Stomach (tissue), 8 donors: ENCODE measurements at regions not wholly inside any gene's neighbourhood (a gene's known extent, or its start where the extent isn't known, plus 50 kb on each side); places are given as distances from the start of the nearest gene placed in this dataset.

Experiments
- DNase-seq, 2 donors: peaks; one replicate each; pipeline versions ENCODE4 v3.0.0 to v3.0.0-alpha.2; 2013 to 2019
- H3K27ac ChIP-seq, 5 donors: fragments of 200-600 bp in 4 of 5; sonication (generic) in 4 of 5; one replicate each; pipeline ENCODE4 v1.5.1; 2013 to 2019; ENCODE audit warnings: mild to moderate bottlenecking in 1 of 5, moderate library complexity in 1 of 5
- H3K27me3 ChIP-seq, 3 donors: fragments of 200-600 bp; sonication (generic); one replicate each; pipeline ENCODE4 v1.5.1; 2017 to 2019; ENCODE audit warnings: mixed run types in 1 of 3
- H3K36me3 ChIP-seq, 4 donors: fragments of 200-600 bp; sonication (generic); 1 replicate in 3 of 4; 2 replicates in 1 of 4; pipeline ENCODE4 v1.5.1; 2016 to 2019
- H3K4me1 ChIP-seq, 4 donors: fragments of 200-600 bp; sonication (generic); one replicate each; pipeline ENCODE4 v1.5.1; 2016 to 2019
- H3K4me3 ChIP-seq, 4 donors: fragments of 200-600 bp; sonication (generic) in 3 of 4; one replicate each; pipeline ENCODE4 v1.5.1; 2016 to 2019; ENCODE audit warnings: mild to moderate bottlenecking in 1 of 4
- H3K9me3 ChIP-seq, 4 donors: fragments of 200-600 bp; sonication (generic); one replicate each; pipeline ENCODE4 v1.5.1; 2016 to 2019
- CTCF ChIP-seq, 7 experiments: fragments of 450-650 bp in 4 of 7; fragments of 200-600 bp in 3 of 7; sonication (generic) in 3 of 7; IDR thresholded peaks; one replicate each; pipeline ENCODE4 v1.5.1; 2016 to 2019; ENCODE audit warnings: antibody characterized with exemption in 7 of 7, control low read depth in 2 of 7, mild to moderate bottlenecking in 1 of 7
- EP300 ChIP-seq: sonication (generic); formaldehyde crosslinking; IDR thresholded peaks from one replicate; pipeline ENCODE4 v1.6.1; 2017; ENCODE audit warnings: antibody characterized with exemption
- POLR2A ChIP-seq, 4 donors: fragments of 450-650 bp; IDR thresholded peaks; one replicate each; pipeline ENCODE4 v1.6.1; 2016; ENCODE audit warnings: antibody characterized with exemption in 4 of 4, control low read depth in 2 of 4, mild to moderate bottlenecking in 1 of 4, moderate library complexity in 1 of 4
- POLR2AphosphoS5 ChIP-seq, 3 donors: sonication (generic); formaldehyde crosslinking; IDR thresholded peaks; one replicate each; pipeline ENCODE4 v1.6.1; 2016; ENCODE audit warnings: antibody characterized with exemption in 3 of 3
- WGBS, 5 donors: extraction: QIAGEN DNeasy Blood & Tissue Kit in 3 of 5; methylation state at CpG; one replicate each; pipeline versions ENCODE4 v1.1.5 to v1.1.7; 2013 to 2018; 5-methylcytosine and 5-hydroxymethylcytosine counted together
- intact Hi-C: fragments of 100-400 bp; cut with DNase I; formaldehyde crosslinking; loops from one replicate; pipeline ENCODE4 v1.15.1; 2023; ENCODE audit warnings: low total_unique reads
- donor health status: healthy with polysubstance abuse.
- donor health status: Bipolar disorder and iron deficiency.
- donor health status: healthy.

GRCh38 chr4:123561525-123561924 is 164.9 kb downstream of the SPRY1 start:
- H3K4me1 ChIP-seq, result peaks cover 5 to 35% (median 20%) of the 10 kb centered on the region in 4 donors
- no peak overlapping the region for H3K27ac ChIP-seq
- no peak overlapping the region for H3K4me3 ChIP-seq
- no peaks in the 10 kb centered on the region for H3K36me3 ChIP-seq
- WGBS, 5 donors, result 0 to 88% (median 0%) methylated on average over 1 of the region's 1 CpG
- H3K9me3 ChIP-seq, result no peaks in the 10 kb centered on the region
- TF ChIP-seq POLR2A (IDR thresholded peaks at IDR 0.05) (no peak), EP300 (no peak), POLR2AphosphoS5 (IDR thresholded peaks at IDR 0.05) (no peak), CTCF (IDR thresholded peaks at IDR 0.05) (no peak)
- no peak for DNase-seq
- H3K27me3 ChIP-seq, result no peaks in the 10 kb centered on the region
- intact Hi-C loops, result no loop called here

- H3K27me3 ChIP-seq, result no peaks in the 10 kb centered on the region
- intact Hi-C loops, result no loop called here
- no peak overlapping the region for H3K27ac ChIP-seq
- no peak for DNase-seq
- peaks cover 0 to 5% (median 0%) of the 10 kb centered on the region in 4 donors for H3K9me3 ChIP-seq
- H3K36me3 ChIP-seq, result no peaks in the 10 kb centered on the region
- WGBS, 5 donors, result 65 to 87% (median 83%) methylated on average over 4 of the region's 4 CpGs
- TF ChIP-seq POLR2AphosphoS5 (IDR thresholded peaks at IDR 0.05), result no peak
- no peak for TF ChIP-seq EP300
- TF ChIP-seq POLR2A (IDR thresholded peaks at IDR 0.05), result no peak
- no peak for TF ChIP-seq CTCF (IDR thresholded peaks at IDR 0.05)
- peaks cover 0 to 27% (median 12%) of the 10 kb centered on the region in 4 donors for H3K4me1 ChIP-seq
- no peak overlapping the region for H3K4me3 ChIP-seq
Observed at GRCh38 chr4:123562994-123563750, 166.6 kb downstream of the SPRY1 start.

GRCh38 chr4:123564758-123565346 is 168.3 kb downstream of the SPRY1 start:
- DNase-seq, result peak; percentile 52 to 85
- Histone ChIP-seq H3K27ac (no peak overlapping the region), H3K36me3 (no peaks in the 10 kb centered on the region), H3K9me3 (peaks cover 0 to 5% (median 0%) of the 10 kb centered on the region in 4 donors), H3K27me3 (no peaks in the 10 kb centered on the region), H3K4me1 (peaks cover 0 to 20% (median 8%) of the 10 kb centered on the region in 4 donors), H3K4me3 (no peak overlapping the region)
- intact Hi-C loops, result no loop called here
- TF ChIP-seq CTCF (IDR thresholded peaks at IDR 0.05), result peak in 5 of 7 experiments; percentile 51 to 85 (median 75)
- peak in 1 of 3 donors; percentile 58 for TF ChIP-seq POLR2AphosphoS5 (IDR thresholded peaks at IDR 0.05)
- TF ChIP-seq EP300, result no peak
- WGBS, 5 donors, result 26 to 45% (median 29%) methylated on average over 6 of the region's 6 CpGs

- Histone ChIP-seq H3K27me3 (no peaks in the 10 kb centered on the region), H3K4me3 (no peak overlapping the region), H3K36me3 (no peaks in the 10 kb centered on the region), H3K9me3 (peaks cover 0 to 5% (median 0%) of the 10 kb centered on the region in 4 donors), H3K27ac (no peak overlapping the region), H3K4me1 (peaks cover 0 to 6% (median 2%) of the 10 kb centered on the region in 4 donors)
- WGBS, 5 donors, result 78 to 86% (median 81%) methylated on average over 2 of the region's 2 CpGs
- no peak for DNase-seq
- TF ChIP-seq EP300, result no peak
- TF ChIP-seq POLR2A (IDR thresholded peaks at IDR 0.05), result no peak
- TF ChIP-seq CTCF (IDR thresholded peaks at IDR 0.05), result no peak
- no peak for TF ChIP-seq POLR2AphosphoS5 (IDR thresholded peaks at IDR 0.05)
- intact Hi-C loops, result no loop called here
Observed at GRCh38 chr4:123568936-123569335, 172.3 kb downstream of the SPRY1 start.
